Inflammatory macrophage treated with lipopolysaccharide for 1 hour (primary cell): ENCODE measurements at regions not wholly inside any gene's neighbourhood (a gene's known extent, or its start where the extent isn't known, plus 50 kb on each side); places are given as distances from the start of the nearest gene placed in this dataset.

Experiments
- DNase-seq, 2 donors: peaks; one replicate each; pipeline ENCODE4 v3.0.0-alpha.2; 2020 to 2022

GRCh38 chr22:34160141-34160783 lies 240.0 kb upstream of the LARGE1 start:
- DNase-seq = no peak

- DNase-seq = no peak
Observed at GRCh38 chr22:34161431-34162123, 241.3 kb upstream of the LARGE1 start.

- DNase-seq = no peak
Observed at GRCh38 chr22:34198976-34199375, 278.7 kb upstream of the LARGE1 start.

- DNase-seq = no peak
Observed at GRCh38 chr22:34210301-34210700, 290.0 kb upstream of the LARGE1 start.

- no peak for DNase-seq
Observed at GRCh38 chr22:34214372-34214771, 294.1 kb upstream of the LARGE1 start.

- DNase-seq = no peak
Observed at GRCh38 chr22:34225278-34225677, 305.0 kb upstream of the LARGE1 start.

GRCh38 chr22:34236527-34236926 lies 316.3 kb upstream of the LARGE1 start:
- no peak for DNase-seq

- DNase-seq = no peak
Observed at GRCh38 chr22:34239421-34239820, 319.1 kb upstream of the LARGE1 start.

- DNase-seq = no peak
Observed at GRCh38 chr22:34243023-34243422, 322.7 kb upstream of the LARGE1 start.

- no peak for DNase-seq
Observed at GRCh38 chr22:34255042-34255441, 334.8 kb upstream of the LARGE1 start.

- no peak for DNase-seq
Observed at GRCh38 chr22:34278121-34278520, 357.8 kb upstream of the LARGE1 start.

- DNase-seq = no peak
Observed at GRCh38 chr22:34281738-34282137, 361.5 kb upstream of the LARGE1 start.

- DNase-seq = no peak
Observed at GRCh38 chr22:34283844-34284243, 363.6 kb upstream of the LARGE1 start.

- no peak for DNase-seq
Observed at GRCh38 chr22:34293324-34293723, 373.0 kb upstream of the LARGE1 start.

GRCh38 chr22:34294476-34294875 lies 374.2 kb upstream of the LARGE1 start:
- no peak for DNase-seq

- no peak for DNase-seq
Observed at GRCh38 chr22:34294986-34295385, 374.7 kb upstream of the LARGE1 start.

- DNase-seq = no peak
Observed at GRCh38 chr22:34296461-34296860, 376.2 kb upstream of the LARGE1 start.

- DNase-seq = no peak
Observed at GRCh38 chr22:34297536-34298120, 377.4 kb upstream of the LARGE1 start.

- no peak for DNase-seq
Observed at GRCh38 chr22:34299496-34299895, 379.2 kb upstream of the LARGE1 start.

GRCh38 chr22:34301569-34301968 lies 381.3 kb upstream of the LARGE1 start:
- DNase-seq = no peak

GRCh38 chr22:34303656-34304055 lies 383.4 kb upstream of the LARGE1 start:
- DNase-seq = no peak

- DNase-seq = no peak
Observed at GRCh38 chr22:34306361-34306760, 386.1 kb upstream of the LARGE1 start.

GRCh38 chr22:34308101-34308500 lies 387.8 kb upstream of the LARGE1 start:
- no peak for DNase-seq

- DNase-seq = no peak
Observed at GRCh38 chr22:34319346-34319745, 399.1 kb upstream of the LARGE1 start.
